H1 (cell line): ENCODE measurements at regions not wholly inside any gene's neighbourhood (a gene's known extent, or its start where the extent isn't known, plus 50 kb on each side); places are given as distances from the start of the nearest gene placed in this dataset.

Experiments used
- NANOG ChIP-seq: IDR thresholded peaks from 2 replicates; pipeline ENCODE4 v1.6.1; 2011; ENCODE audit warnings: low read length, low read depth, mild to moderate bottlenecking, inconsistent platforms; ENCODE audit not compliant: insufficient read depth, poor library complexity, severe bottlenecking
- NRF1 ChIP-seq: IDR thresholded peaks from 2 replicates; pipeline ENCODE4 v1.6.1; 2011; ENCODE audit warnings: mild to moderate bottlenecking, low read depth, low read length, improper control_type of control experiment
- POLR2AphosphoS5 ChIP-seq: IDR thresholded peaks from 2 replicates; pipeline ENCODE4 v1.6.1; 2011; ENCODE audit warnings: low read depth, low read length
- SP1 ChIP-seq: IDR thresholded peaks from 2 replicates; pipeline ENCODE4 v1.6.1; 2011; ENCODE audit warnings: low read depth, low read length
- SUZ12 ChIP-seq: fragments of 200-600 bp; sonication (generic); IDR thresholded peaks from 2 replicates; pipeline ENCODE4 v1.6.1; 2012; ENCODE audit warnings: mild to moderate bottlenecking, inconsistent platforms, low read length, moderate library complexity, mixed read lengths
- TCF12 ChIP-seq: IDR thresholded peaks from 2 replicates; pipeline ENCODE4 v1.6.1; 2011; ENCODE audit warnings: low read depth, mild to moderate bottlenecking, low read length
- YY1 ChIP-seq: IDR thresholded peaks from 2 replicates; pipeline ENCODE4 v1.6.1; 2011; ENCODE audit warnings: low read depth, mild to moderate bottlenecking, low read length
- TF ChIP-seq, protein P1 (sequence below): fragments of 300-600 bp; sonication (generic); IDR thresholded peaks from 2 replicates; pipeline ENCODE4 v1.7.1; 2012; ENCODE audit warnings: low read length, moderate library complexity, mild to moderate bottlenecking, inconsistent platforms; ENCODE audit not compliant: insufficient replicate concordance

DNA sequence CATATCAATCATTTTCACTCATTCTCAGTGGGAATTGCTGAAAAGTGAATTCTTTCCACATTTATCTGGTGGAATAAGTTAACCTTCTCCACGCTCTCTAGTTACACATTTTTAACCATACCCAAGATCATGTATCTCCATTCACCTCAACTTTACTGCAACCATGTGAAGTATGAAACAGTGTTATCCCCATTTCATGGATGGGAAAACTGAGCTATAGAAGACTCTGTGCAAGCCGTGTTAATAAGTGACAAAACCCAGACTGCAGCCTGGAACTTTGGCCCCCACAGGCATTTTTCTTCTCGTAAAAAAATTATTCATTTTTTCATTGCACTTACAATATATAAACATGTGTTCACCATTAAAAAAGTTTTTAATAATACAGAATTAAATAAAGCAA lies 82.4 kb upstream of the CCND2 start (continued):
- TF ChIP-seq, protein P1, sequence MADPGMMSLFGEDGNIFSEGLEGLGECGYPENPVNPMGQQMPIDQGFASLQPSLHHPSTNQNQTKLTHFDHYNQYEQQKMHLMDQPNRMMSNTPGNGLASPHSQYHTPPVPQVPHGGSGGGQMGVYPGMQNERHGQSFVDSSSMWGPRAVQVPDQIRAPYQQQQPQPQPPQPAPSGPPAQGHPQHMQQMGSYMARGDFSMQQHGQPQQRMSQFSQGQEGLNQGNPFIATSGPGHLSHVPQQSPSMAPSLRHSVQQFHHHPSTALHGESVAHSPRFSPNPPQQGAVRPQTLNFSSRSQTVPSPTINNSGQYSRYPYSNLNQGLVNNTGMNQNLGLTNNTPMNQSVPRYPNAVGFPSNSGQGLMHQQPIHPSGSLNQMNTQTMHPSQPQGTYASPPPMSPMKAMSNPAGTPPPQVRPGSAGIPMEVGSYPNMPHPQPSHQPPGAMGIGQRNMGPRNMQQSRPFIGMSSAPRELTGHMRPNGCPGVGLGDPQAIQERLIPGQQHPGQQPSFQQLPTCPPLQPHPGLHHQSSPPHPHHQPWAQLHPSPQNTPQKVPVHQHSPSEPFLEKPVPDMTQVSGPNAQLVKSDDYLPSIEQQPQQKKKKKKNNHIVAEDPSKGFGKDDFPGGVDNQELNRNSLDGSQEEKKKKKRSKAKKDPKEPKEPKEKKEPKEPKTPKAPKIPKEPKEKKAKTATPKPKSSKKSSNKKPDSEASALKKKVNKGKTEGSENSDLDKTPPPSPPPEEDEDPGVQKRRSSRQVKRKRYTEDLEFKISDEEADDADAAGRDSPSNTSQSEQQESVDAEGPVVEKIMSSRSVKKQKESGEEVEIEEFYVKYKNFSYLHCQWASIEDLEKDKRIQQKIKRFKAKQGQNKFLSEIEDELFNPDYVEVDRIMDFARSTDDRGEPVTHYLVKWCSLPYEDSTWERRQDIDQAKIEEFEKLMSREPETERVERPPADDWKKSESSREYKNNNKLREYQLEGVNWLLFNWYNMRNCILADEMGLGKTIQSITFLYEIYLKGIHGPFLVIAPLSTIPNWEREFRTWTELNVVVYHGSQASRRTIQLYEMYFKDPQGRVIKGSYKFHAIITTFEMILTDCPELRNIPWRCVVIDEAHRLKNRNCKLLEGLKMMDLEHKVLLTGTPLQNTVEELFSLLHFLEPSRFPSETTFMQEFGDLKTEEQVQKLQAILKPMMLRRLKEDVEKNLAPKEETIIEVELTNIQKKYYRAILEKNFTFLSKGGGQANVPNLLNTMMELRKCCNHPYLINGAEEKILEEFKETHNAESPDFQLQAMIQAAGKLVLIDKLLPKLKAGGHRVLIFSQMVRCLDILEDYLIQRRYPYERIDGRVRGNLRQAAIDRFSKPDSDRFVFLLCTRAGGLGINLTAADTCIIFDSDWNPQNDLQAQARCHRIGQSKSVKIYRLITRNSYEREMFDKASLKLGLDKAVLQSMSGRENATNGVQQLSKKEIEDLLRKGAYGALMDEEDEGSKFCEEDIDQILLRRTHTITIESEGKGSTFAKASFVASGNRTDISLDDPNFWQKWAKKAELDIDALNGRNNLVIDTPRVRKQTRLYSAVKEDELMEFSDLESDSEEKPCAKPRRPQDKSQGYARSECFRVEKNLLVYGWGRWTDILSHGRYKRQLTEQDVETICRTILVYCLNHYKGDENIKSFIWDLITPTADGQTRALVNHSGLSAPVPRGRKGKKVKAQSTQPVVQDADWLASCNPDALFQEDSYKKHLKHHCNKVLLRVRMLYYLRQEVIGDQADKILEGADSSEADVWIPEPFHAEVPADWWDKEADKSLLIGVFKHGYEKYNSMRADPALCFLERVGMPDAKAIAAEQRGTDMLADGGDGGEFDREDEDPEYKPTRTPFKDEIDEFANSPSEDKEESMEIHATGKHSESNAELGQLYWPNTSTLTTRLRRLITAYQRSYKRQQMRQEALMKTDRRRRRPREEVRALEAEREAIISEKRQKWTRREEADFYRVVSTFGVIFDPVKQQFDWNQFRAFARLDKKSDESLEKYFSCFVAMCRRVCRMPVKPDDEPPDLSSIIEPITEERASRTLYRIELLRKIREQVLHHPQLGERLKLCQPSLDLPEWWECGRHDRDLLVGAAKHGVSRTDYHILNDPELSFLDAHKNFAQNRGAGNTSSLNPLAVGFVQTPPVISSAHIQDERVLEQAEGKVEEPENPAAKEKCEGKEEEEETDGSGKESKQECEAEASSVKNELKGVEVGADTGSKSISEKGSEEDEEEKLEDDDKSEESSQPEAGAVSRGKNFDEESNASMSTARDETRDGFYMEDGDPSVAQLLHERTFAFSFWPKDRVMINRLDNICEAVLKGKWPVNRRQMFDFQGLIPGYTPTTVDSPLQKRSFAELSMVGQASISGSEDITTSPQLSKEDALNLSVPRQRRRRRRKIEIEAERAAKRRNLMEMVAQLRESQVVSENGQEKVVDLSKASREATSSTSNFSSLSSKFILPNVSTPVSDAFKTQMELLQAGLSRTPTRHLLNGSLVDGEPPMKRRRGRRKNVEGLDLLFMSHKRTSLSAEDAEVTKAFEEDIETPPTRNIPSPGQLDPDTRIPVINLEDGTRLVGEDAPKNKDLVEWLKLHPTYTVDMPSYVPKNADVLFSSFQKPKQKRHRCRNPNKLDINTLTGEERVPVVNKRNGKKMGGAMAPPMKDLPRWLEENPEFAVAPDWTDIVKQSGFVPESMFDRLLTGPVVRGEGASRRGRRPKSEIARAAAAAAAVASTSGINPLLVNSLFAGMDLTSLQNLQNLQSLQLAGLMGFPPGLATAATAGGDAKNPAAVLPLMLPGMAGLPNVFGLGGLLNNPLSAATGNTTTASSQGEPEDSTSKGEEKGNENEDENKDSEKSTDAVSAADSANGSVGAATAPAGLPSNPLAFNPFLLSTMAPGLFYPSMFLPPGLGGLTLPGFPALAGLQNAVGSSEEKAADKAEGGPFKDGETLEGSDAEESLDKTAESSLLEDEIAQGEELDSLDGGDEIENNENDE, result no peak
- TF ChIP-seq SP1 (no peak), YY1 (no peak), NANOG (no peak), POLR2AphosphoS5 (no peak), NRF1 (no peak), TCF12 (no peak), SUZ12 (no peak)
